GM12892 (cell line): ENCODE measurements at regions not wholly inside any gene's neighbourhood (a gene's known extent, or its start where the extent isn't known, plus 50 kb on each side); places are given as distances from the start of the nearest gene placed in this dataset.

Experiments
- POLR2A ChIP-seq: IDR thresholded peaks from 2 replicates; pipeline ENCODE4 v1.6.1; 2011; ENCODE audit warnings: low read depth, low read length, control low read depth
- TAF1 ChIP-seq: IDR thresholded peaks from 2 replicates; pipeline ENCODE4 v1.6.1; 2011; ENCODE audit warnings: low read depth, mild to moderate bottlenecking, control low read depth, low read length, borderline replicate concordance

DNA sequence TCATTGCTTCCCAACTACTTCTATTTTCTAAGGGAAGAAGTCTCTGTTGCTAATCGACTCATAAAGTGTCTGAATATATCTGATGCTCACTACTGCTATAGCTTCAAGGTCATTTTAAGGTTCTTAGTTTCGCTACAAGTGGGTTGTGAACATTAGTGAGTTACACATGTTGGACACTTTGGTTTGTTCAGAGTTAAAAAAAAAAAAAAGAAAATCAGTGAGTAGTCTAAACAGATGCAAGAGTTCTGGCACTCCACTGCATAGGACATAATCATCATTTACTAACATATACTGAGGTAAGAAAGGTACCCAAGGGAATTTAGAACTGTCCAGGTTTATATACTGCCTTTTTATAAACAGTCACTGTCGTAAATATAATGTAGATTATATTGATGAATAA, 108.8 kb downstream of the KLF12 start:
- no peak for TF ChIP-seq POLR2A
- no peak for TF ChIP-seq TAF1
